ENCODE measurements at regions not wholly inside any gene's neighbourhood (a gene's known extent, or its start where the extent isn't known, plus 50 kb on each side); places are given as distances from the start of the nearest gene placed in this dataset.

GRCh38 chr20:22844959-22845358 lies 190.2 kb upstream of the SSTR4 start (continued):
- TF ChIP-seq ZHX2 (IDR thresholded peaks at IDR 0.05; ENCODE audit: low read depth) (no peak), ZHX2 (CRISPR knock-in tag; IDR thresholded peaks at IDR 0.05; ENCODE audit: borderline replicate concordance) (no peak), MLX (CRISPR knock-in tag; IDR thresholded peaks at IDR 0.05) (no peak), KAT2B (IDR thresholded peaks at IDR 0.05; ENCODE audit: borderline replicate concordance, low read depth, low read length) (no peak), ZFYVE20 (CRISPR knock-in tag; IDR thresholded peaks at IDR 0.05; ENCODE audit: borderline replicate concordance, low read depth) (no peak), CREB1 (IDR thresholded peaks at IDR 0.05) (no peak), CREB1 (CRISPR knock-in tag; IDR thresholded peaks at IDR 0.05) (no peak), EP300 (IDR thresholded peaks at IDR 0.05; ENCODE audit: low read depth in 2 of 2, low read length in 2 of 2) (no peak), EP300 (CRISPR knock-in tag; IDR thresholded peaks at IDR 0.05; ENCODE audit: borderline replicate concordance) (no peak), IKZF1 (IDR thresholded peaks at IDR 0.05) (no peak), ZNF878 (CRISPR knock-in tag; IDR thresholded peaks at IDR 0.05) (no peak), ZC3H13 (CRISPR knock-in tag; IDR thresholded peaks at IDR 0.05) (no peak), ZSCAN25 (CRISPR knock-in tag; IDR thresholded peaks at IDR 0.05) (no peak)

Measured in HepG2 (cell line).